Natural killer cell (primary cell): ENCODE measurements at regions not wholly inside any gene's neighbourhood (a gene's known extent, or its start where the extent isn't known, plus 50 kb on each side); places are given as distances from the start of the nearest gene placed in this dataset.

Source experiments
- ATAC-seq, 3 donors: fragments of 150-1000 bp in 2 of 3; fragments of 200-7000 bp in 1 of 3; cut with Tn5 transposase; 1 replicate in 1 of 3; 2 replicates in 2 of 3; pipeline ENCODE4 v1.10.0; 2021; ENCODE audit warnings: mild to moderate bottlenecking in 2 of 3, moderate library complexity in 2 of 3
- DNase-seq, 2 donors: peaks; one replicate each; pipeline versions ENCODE4 v3.0.0 to v3.0.0-alpha.2; 2013 to 2021; ENCODE audit warnings: mixed read lengths in 1 of 2
- H3K27ac ChIP-seq: one replicate; pipeline ENCODE4 v1.5.1; 2013; ENCODE audit warnings: mild to moderate bottlenecking, low read length
- H3K27me3 ChIP-seq: one replicate; pipeline ENCODE4 v1.6.1; 2013; ENCODE audit warnings: low read length; ENCODE audit not compliant: control insufficient read depth, insufficient read depth
- H3K36me3 ChIP-seq: one replicate; pipeline ENCODE4 v1.6.1; 2013; ENCODE audit warnings: low read length; ENCODE audit not compliant: control insufficient read depth, insufficient read depth
- H3K4me1 ChIP-seq: one replicate; pipeline ENCODE4 v1.6.1; 2013; ENCODE audit warnings: low read length; ENCODE audit not compliant: control insufficient read depth, insufficient read depth
- H3K4me3 ChIP-seq: one replicate; pipeline ENCODE4 v1.5.1; 2013; ENCODE audit warnings: low read length
- H3K9me3 ChIP-seq: one replicate; pipeline ENCODE4 v1.6.1; 2013; ENCODE audit warnings: low read length; ENCODE audit not compliant: control insufficient read depth, insufficient read depth
- H3K27ac Mint-ChIP-seq, 2 donors: one replicate each; pipeline ENCODE4 v1.8.0; 2022; ENCODE audit warnings: mild to moderate bottlenecking in 2 of 2, mixed read lengths in 2 of 2, moderate library complexity in 1 of 2
- H3K27me3 Mint-ChIP-seq, 2 donors: one replicate each; pipeline ENCODE4 v1.8.0; 2022; ENCODE audit warnings: low read depth in 2 of 2, mixed read lengths in 2 of 2
- H3K36me3 Mint-ChIP-seq: one replicate; pipeline ENCODE4 v1.8.0; 2022; ENCODE audit warnings: mixed read lengths
- H3K4me1 Mint-ChIP-seq, 2 donors: one replicate each; pipeline ENCODE4 v1.8.0; 2022; ENCODE audit warnings: mixed read lengths in 2 of 2
- H3K4me3 Mint-ChIP-seq: one replicate; pipeline ENCODE4 v1.8.0; 2022; ENCODE audit warnings: mild to moderate bottlenecking, moderate library complexity, mixed read lengths
- H3K9me3 Mint-ChIP-seq, 2 donors: one replicate each; pipeline ENCODE4 v1.8.0; 2022; ENCODE audit warnings: mixed read lengths in 2 of 2
- WGBS: methylation state at CpG from one replicate; pipeline ENCODE4 v1.1.7; 2013; ENCODE audit warnings: missing lambda C conversion rate; ENCODE audit not compliant: insufficient coverage; 5-methylcytosine and 5-hydroxymethylcytosine counted together
- intact Hi-C: fragments of 100-400 bp; cut with micrococcal nuclease; formaldehyde crosslinking; loops from one replicate; pipeline ENCODE4 v1.14.2; 2022
- TF ChIP-seq, protein P1 (sequence below): fragments of 200-600 bp; IDR thresholded peaks from one replicate; pipeline ENCODE4 v1.8.0; 2022; ENCODE audit warnings: antibody characterized with exemption

DNA sequence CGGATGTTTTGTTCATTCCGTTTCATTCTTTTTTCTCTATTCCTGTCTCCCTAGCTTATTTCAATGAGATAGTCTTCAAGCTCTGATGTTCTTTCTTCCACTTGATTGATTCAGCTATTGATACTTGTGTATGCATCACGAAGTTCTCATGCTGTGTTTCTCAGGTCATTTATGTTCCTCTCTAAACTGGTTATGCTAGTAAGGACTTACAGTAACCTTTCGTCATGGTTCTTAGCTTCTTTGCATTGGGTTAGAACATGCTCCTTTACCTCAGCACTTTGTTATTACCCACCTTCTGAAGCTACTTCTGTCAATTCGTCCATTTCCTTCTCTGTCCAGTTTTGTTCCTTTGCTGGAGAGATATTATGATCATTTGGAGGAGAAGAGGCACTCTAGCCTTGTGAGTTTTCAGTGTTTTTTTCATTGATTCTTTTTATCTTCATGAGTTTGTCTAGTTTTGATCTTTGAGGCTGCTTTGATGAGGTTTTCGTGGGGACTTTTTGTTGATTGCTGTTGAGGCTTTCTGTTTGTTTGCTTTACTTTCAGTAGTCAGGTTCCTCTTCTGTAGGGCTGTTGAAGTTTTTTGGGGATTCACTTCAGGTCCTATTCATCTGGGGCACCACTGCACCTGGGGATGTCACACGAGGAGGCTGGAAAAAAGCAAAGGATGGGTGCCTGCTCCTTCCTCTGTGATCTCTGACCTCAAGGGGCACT is 496.9 kb upstream of the LRRC7 start:
- Histone ChIP-seq H3K27ac (no peak overlapping the region), H3K4me1 (no peaks in the 10 kb centered on the region), H3K36me3 (no peaks in the 10 kb centered on the region), H3K4me3 (no peak overlapping the region), H3K27me3 (no peaks in the 10 kb centered on the region), H3K9me3 (peaks cover 17% of the 10 kb centered on the region)
- no peaks in the 10 kb centered on the region for H3K27me3 Mint-ChIP-seq
- WGBS = 69% methylated on average over 7 of the region's 7 CpGs
- intact Hi-C loops = no loop called here
- no peak for DNase-seq
- H3K4me1 Mint-ChIP-seq = no peaks in the 10 kb centered on the region
- no peak for ATAC-seq
- H3K36me3 Mint-ChIP-seq = peaks cover 5% of the 10 kb centered on the region
- H3K4me3 Mint-ChIP-seq = no peak overlapping the region
- no peak overlapping the region for H3K27ac Mint-ChIP-seq
- H3K9me3 Mint-ChIP-seq = peaks cover 14 to 24% of the 10 kb centered on the region in 2 donors
- TF ChIP-seq, protein P1, sequence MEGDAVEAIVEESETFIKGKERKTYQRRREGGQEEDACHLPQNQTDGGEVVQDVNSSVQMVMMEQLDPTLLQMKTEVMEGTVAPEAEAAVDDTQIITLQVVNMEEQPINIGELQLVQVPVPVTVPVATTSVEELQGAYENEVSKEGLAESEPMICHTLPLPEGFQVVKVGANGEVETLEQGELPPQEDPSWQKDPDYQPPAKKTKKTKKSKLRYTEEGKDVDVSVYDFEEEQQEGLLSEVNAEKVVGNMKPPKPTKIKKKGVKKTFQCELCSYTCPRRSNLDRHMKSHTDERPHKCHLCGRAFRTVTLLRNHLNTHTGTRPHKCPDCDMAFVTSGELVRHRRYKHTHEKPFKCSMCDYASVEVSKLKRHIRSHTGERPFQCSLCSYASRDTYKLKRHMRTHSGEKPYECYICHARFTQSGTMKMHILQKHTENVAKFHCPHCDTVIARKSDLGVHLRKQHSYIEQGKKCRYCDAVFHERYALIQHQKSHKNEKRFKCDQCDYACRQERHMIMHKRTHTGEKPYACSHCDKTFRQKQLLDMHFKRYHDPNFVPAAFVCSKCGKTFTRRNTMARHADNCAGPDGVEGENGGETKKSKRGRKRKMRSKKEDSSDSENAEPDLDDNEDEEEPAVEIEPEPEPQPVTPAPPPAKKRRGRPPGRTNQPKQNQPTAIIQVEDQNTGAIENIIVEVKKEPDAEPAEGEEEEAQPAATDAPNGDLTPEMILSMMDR = no peak

DNA sequence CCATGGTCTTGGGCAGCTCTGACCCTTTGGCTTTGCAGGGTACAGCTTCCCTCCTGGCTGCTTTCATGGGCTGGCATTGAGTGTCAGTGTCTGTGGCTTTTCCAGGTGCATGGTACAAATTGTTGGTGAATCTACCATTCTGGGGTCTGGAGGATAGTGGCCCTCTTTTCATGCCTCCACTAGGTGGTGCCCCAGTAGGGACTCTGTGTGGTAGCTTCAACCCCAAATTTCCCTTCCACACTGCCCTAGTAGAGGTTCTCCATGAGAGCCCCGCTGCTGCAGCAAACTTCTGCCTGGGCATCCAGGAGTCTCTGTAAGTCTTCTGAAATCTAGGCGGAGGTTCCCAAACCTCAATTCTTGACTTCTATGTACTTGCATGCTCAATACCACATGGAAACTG is 494.5 kb upstream of the LRRC7 start:
- Mint-ChIP-seq H3K36me3 (peaks cover 5% of the 10 kb centered on the region), H3K4me1 (no peaks in the 10 kb centered on the region), H3K27me3 (no peaks in the 10 kb centered on the region), H3K9me3 (peaks cover 13 to 20% of the 10 kb centered on the region in 2 donors), H3K4me3 (no peak overlapping the region), H3K27ac (no peak overlapping the region)
- intact Hi-C loops = no loop called here
- ATAC-seq (no peak), DNase-seq (no peak)
- no peak overlapping the region for H3K4me3 ChIP-seq
- peaks cover 17% of the 10 kb centered on the region for H3K9me3 ChIP-seq
- no peaks in the 10 kb centered on the region for H3K27me3 ChIP-seq
- no peaks in the 10 kb centered on the region for H3K36me3 ChIP-seq
- TF ChIP-seq, protein P1 = no peak
- no peaks in the 10 kb centered on the region for H3K4me1 ChIP-seq
- WGBS = 93% methylated on average over 2 of the region's 2 CpGs
- no peak overlapping the region for H3K27ac ChIP-seq

DNA sequence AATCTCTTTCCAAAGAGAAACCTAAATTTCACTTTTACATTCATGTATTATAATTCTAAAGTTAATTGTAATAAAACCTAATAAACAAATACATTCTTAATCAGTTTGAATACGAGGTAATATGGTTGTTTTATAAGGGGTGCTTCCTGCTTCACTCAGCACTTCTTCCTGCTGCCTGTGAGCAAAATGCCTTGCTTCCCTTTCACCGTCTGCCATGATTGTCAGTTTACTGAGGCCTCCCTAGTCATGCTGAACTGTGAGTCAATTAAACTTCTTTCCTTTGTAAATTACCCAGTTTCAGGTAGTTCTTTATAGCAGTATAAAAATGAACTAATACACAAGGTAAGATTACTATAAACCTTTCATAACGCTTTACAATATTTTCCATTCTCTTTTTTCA is 491.1 kb upstream of the LRRC7 start:
- no peak overlapping the region for H3K27ac Mint-ChIP-seq
- 65% methylated on average over 2 of the region's 3 CpGs for WGBS
- no peaks in the 10 kb centered on the region for H3K27me3 ChIP-seq
- H3K9me3 Mint-ChIP-seq = peaks cover 12 to 27% of the 10 kb centered on the region in 2 donors
- no peak overlapping the region for H3K4me3 ChIP-seq
- intact Hi-C loops = no loop called here
- no peak overlapping the region for H3K4me3 Mint-ChIP-seq
- DNase-seq = no peak
- no peaks in the 10 kb centered on the region for H3K4me1 ChIP-seq
- no peak overlapping the region for H3K27ac ChIP-seq
- H3K9me3 ChIP-seq = peaks cover 13% of the 10 kb centered on the region
- no peaks in the 10 kb centered on the region for H3K27me3 Mint-ChIP-seq
- H3K4me1 Mint-ChIP-seq = no peaks in the 10 kb centered on the region
- H3K36me3 Mint-ChIP-seq = no peaks in the 10 kb centered on the region
- TF ChIP-seq, protein P1 = no peak
- no peaks in the 10 kb centered on the region for H3K36me3 ChIP-seq
- no peak for ATAC-seq

DNA sequence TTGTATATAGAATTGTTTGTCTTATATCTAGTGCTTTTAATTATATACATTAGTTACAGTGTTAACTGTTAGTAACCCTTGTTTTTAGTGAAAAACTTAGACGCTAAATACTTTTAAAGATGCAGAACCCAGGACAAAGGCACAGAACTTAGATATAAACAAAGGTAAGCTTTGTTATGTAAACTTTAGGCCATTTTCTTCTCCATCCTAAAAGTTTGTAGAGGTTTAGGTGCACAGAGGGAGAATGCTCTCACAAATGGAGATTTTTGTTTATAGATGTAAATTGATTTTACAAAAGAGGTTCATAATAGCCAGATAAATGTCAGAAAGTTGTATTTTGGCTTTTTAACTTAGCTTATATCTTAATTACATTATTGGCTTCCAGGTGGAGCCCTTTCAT is 490.5 kb upstream of the LRRC7 start:
- Mint-ChIP-seq H3K27me3 (no peaks in the 10 kb centered on the region), H3K4me1 (no peaks in the 10 kb centered on the region), H3K36me3 (no peaks in the 10 kb centered on the region), H3K4me3 (no peak overlapping the region), H3K27ac (no peak overlapping the region), H3K9me3 (peaks cover 11 to 27% of the 10 kb centered on the region in 2 donors)
- no peak for ATAC-seq
- DNase-seq = no peak
- no peaks in the 10 kb centered on the region for H3K36me3 ChIP-seq
- H3K9me3 ChIP-seq = peaks cover 9% of the 10 kb centered on the region
- TF ChIP-seq, protein P1 = no peak
- H3K27me3 ChIP-seq = no peaks in the 10 kb centered on the region
- H3K4me3 ChIP-seq = no peak overlapping the region
- no peak overlapping the region for H3K27ac ChIP-seq
- no peaks in the 10 kb centered on the region for H3K4me1 ChIP-seq
- WGBS = no CpG with 5 or more reads among the region's 1 CpG
- intact Hi-C loops = no loop called here
